ENCODE measurements at regions not wholly inside any gene's neighbourhood (a gene's known extent, or its start where the extent isn't known, plus 50 kb on each side); places are given as distances from the start of the nearest gene placed in this dataset.

DNA sequence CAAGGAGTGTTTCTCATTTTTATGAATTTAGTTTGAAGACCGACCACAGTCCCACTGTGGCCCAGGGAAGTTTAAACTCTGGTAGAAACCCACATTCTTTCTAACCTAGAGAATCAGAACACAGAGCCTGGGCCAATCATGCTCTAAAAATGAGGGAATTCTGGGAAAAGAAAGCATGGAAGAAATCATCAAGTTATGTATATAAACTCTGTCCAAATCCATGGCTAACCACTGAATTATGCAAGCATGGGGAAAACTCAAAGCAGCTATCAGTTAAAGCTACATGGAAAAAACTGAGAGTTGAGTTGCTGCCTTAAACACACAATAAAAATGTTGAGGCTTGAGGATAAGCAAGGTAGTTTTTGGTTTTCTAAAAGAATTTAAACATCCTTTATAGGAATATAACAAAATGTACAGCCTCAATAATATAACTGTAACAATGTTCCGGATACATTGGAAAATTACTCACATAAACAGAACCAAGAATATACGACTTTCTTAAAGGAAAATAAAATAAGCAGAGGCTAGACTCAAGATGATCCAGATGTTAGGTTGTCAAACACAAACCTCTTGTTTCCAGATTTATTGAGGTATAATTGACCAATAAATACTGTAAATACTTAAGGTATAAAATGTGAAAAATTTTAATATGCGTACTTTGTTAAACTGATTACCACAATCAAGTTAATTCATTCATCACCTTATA lies 311.2 kb upstream of the GNAI1 start:
- Histone ChIP-seq H3K4me1 (ENCODE audit: control insufficient read depth, insufficient read depth, low read length) (no peaks in the 10 kb centered on the region), H3K27me3 (ENCODE audit: control insufficient read depth in 1 of 2, insufficient read depth in 2 of 2, low read length in 2 of 2) (no peaks in the 10 kb centered on the region), H3K4me3 (ENCODE audit: low read length in 2 of 2) (no peak overlapping the region), H3K9me3 (ENCODE audit: control insufficient read depth in 2 of 2, low read length in 2 of 2) (no peaks in the 10 kb centered on the region), H3K27ac (ENCODE audit: low read length) (no peak overlapping the region), H3K36me3 (ENCODE audit: control insufficient read depth in 2 of 2, insufficient read depth in 2 of 2, low read length in 2 of 2) (no peaks in the 10 kb centered on the region), H3K9ac (ENCODE audit: low read length in 2 of 2) (no peak overlapping the region)

DNA sequence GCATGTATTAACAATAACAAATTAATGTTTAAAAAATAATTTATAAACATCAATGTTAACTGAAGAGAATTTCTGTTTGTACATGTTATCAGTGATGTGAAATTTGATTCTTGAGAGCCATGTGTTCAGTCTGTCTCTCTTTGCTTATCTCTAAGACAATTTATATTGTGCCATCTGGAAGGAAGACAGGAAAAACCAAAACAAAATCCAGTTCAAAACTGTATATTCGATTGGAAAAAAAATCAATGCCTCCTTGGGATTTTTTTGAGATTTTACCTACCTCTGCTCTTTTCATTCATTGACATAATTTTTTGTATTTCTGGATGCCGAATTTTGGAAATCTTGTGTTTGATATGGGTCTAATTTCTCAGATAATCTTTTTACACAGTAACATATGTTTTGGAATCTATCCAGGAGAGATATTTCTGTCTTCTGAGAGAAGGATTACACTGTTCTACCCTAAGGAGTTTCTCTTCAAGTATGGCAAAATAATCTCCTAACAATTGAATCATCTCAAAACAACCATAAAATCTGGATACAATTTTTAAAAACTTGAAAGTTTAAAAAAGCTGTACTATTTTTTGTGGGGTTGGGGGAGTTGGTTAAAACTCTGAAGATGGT lies 311.9 kb upstream of the GNAI1 start:
- Histone ChIP-seq H3K27me3 (ENCODE audit: control insufficient read depth in 1 of 2, insufficient read depth in 2 of 2, low read length in 2 of 2) (no peaks in the 10 kb centered on the region), H3K9me3 (ENCODE audit: control insufficient read depth in 2 of 2, low read length in 2 of 2) (no peaks in the 10 kb centered on the region), H3K4me3 (ENCODE audit: low read length in 2 of 2) (no peak overlapping the region), H3K36me3 (ENCODE audit: control insufficient read depth in 2 of 2, insufficient read depth in 2 of 2, low read length in 2 of 2) (no peaks in the 10 kb centered on the region), H3K27ac (ENCODE audit: low read length) (no peak overlapping the region), H3K9ac (ENCODE audit: low read length in 2 of 2) (no peak overlapping the region), H3K4me1 (ENCODE audit: control insufficient read depth, insufficient read depth, low read length) (no peaks in the 10 kb centered on the region)

DNA sequence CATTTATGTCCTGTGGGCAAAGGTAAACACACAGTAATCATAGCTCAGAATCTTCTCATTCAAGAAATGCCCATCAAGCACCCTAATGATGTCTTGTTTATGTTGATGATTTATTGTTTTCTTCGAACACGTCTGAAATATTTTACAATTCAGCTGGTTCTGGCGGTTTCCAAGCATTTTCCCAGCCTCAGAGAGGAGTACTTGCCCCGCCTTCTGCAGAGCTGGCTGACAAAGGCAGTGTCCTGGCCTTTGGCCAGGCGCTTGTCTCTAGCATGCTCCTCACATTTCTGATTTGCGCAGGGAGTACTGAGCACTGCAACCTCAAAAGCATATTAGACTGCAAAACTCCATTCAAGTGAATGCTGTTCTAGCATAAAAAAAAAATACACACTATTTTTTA lies 314.2 kb upstream of the GNAI1 start:
- H3K9ac ChIP-seq (ENCODE audit: low read length in 2 of 2), result no peak overlapping the region

DNA sequence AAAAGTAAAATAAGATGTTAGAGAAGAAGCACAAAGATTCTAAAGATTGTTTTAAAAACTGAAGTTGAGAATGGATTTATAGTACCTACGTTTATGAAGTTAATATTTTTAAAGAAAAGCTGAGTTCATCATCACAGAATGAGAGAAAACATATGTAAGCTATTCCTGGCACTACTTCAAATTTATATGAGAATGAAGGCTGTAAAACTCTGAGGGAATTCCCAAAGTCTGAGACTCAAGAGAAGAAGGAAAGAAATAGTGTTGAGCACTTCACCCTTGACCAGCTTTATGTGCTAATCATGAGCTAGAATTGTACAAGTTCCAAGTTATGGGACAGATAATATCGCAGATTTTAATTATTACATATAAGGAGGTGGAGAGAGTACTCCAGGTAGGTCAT lies 323.7 kb upstream of the GNAI1 start:
- H3K9ac ChIP-seq (ENCODE audit: low read length in 2 of 2), result no peak overlapping the region
- H3K27me3 ChIP-seq (ENCODE audit: control insufficient read depth in 1 of 2, insufficient read depth in 2 of 2, low read length in 2 of 2), result no peaks in the 10 kb centered on the region
- H3K36me3 ChIP-seq (ENCODE audit: control insufficient read depth in 2 of 2, insufficient read depth in 2 of 2, low read length in 2 of 2), result no peaks in the 10 kb centered on the region
- H3K4me3 ChIP-seq (ENCODE audit: low read length in 2 of 2), result no peak overlapping the region
- H3K9me3 ChIP-seq (ENCODE audit: control insufficient read depth in 2 of 2, low read length in 2 of 2), result no peaks in the 10 kb centered on the region
- no peaks in the 10 kb centered on the region for H3K4me1 ChIP-seq (ENCODE audit: control insufficient read depth, insufficient read depth, low read length)
- H3K27ac ChIP-seq (ENCODE audit: low read length), result no peak overlapping the region

More for the DNA sequence above, 314.2 kb upstream of the GNAI1 start:
- Histone ChIP-seq H3K9me3 (ENCODE audit: control insufficient read depth in 2 of 2, low read length in 2 of 2) (no peaks in the 10 kb centered on the region), H3K4me3 (ENCODE audit: low read length in 2 of 2) (no peak overlapping the region), H3K27me3 (ENCODE audit: control insufficient read depth in 1 of 2, insufficient read depth in 2 of 2, low read length in 2 of 2) (no peaks in the 10 kb centered on the region), H3K4me1 (ENCODE audit: control insufficient read depth, insufficient read depth, low read length) (no peaks in the 10 kb centered on the region), H3K27ac (ENCODE audit: low read length) (no peak overlapping the region), H3K36me3 (ENCODE audit: control insufficient read depth in 2 of 2, insufficient read depth in 2 of 2, low read length in 2 of 2) (no peaks in the 10 kb centered on the region)

DNA sequence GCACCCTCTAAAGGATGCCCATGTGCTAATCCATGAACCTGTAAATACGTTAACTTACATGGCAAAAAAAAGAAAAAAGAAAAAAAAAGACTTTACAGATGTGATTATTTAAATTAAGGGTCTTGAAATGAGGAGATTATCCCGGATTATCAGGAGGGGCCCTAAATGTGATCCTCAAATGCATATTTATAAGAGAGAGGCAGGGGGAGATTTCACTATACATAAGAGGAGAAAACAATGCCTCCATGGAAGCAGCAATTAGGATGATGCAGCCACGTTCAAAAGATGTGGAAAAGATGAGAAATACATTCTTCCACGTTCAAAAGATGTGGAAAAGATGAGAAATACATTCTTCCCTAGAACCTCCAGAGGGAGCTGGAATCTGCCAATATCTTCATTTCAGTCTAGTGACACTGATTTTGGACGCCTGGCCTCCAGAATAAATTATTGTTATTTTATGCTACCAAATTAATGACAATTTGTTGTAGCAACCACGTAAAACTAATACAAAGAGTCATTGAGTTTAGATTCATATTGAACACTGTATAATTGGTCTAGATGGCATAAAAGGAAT lies 328.4 kb upstream of the GNAI1 start:
- Histone ChIP-seq H3K36me3 (ENCODE audit: control insufficient read depth in 2 of 2, insufficient read depth in 2 of 2, low read length in 2 of 2) (no peaks in the 10 kb centered on the region), H3K4me1 (ENCODE audit: control insufficient read depth, insufficient read depth, low read length) (no peaks in the 10 kb centered on the region), H3K9me3 (ENCODE audit: control insufficient read depth in 2 of 2, low read length in 2 of 2) (no peaks in the 10 kb centered on the region), H3K27ac (ENCODE audit: low read length) (no peak overlapping the region), H3K4me3 (ENCODE audit: low read length in 2 of 2) (no peak overlapping the region), H3K27me3 (ENCODE audit: control insufficient read depth in 1 of 2, insufficient read depth in 2 of 2, low read length in 2 of 2) (no peaks in the 10 kb centered on the region), H3K9ac (ENCODE audit: low read length in 2 of 2) (no peak overlapping the region)

DNA sequence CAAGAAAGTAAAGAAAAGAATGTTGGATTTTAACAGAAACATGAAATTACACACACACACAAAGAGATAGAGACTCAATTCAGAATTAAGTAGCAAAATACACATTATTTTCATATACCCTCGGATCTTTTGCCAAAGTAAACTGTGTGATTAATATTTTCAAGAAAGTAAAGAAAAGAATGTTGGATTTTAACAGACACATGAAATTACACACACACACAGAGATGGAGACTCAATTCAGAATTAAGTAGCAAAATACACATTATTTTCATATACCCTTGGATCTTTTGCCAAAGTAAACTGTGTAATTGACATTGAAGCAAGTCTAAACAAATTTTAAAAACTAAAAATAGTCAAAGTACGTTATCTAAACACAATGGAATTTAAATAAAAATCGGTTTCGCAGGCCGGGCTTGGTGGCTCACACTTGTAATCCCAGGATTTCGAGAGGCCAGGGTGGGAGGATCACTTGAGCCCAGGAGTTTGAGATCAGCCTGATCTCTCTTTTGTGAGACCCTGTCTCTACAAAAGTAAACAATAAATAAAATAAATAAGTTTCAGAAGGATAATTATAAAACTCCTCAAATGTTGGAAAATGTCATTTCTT lies 337.3 kb upstream of the MAGI2 start:
- Histone ChIP-seq H3K9me3 (ENCODE audit: control insufficient read depth in 2 of 2, low read length in 2 of 2) (no peaks in the 10 kb centered on the region), H3K36me3 (ENCODE audit: control insufficient read depth in 2 of 2, insufficient read depth in 2 of 2, low read length in 2 of 2) (no peaks in the 10 kb centered on the region), H3K4me3 (ENCODE audit: low read length in 2 of 2) (no peak overlapping the region), H3K9ac (ENCODE audit: low read length in 2 of 2) (no peak overlapping the region), H3K4me1 (ENCODE audit: control insufficient read depth, insufficient read depth, low read length) (no peaks in the 10 kb centered on the region), H3K27me3 (ENCODE audit: control insufficient read depth in 1 of 2, insufficient read depth in 2 of 2, low read length in 2 of 2) (no peaks in the 10 kb centered on the region), H3K27ac (ENCODE audit: low read length) (no peak overlapping the region)

DNA sequence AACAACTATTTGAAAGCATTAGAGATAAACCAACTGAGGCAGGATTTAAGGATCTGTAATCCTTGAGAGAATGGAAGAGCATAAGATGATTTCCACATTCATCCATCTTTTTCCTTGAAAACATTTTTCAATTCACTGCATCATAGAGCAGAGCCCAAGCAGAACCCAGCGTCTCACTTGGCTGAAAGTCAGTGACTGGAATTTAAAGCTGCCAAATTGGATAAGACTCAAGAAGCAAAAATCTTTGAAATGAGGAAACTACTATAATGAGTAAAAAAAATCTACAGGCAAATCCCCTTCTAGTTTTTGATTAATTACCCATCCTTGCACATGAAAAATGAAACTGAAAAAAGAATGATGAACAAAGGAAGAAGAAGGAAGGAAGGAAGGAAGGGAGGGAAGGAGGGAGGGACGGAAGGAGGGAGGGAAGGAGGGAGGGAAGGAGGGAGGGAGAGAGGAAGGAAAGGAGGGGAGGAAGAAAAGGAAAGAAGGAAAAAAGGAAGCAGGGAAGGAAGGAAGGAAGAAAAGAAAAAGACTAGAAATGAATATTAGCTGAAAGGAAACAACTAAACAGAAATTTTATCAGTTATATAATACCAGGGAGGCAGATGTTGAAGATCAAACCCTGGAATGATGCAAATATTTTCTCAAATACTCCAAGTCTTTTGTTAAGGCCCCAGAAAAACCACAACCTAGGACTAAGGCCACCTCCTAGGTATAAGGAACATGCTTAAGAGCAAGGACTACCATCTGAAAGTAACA lies 336.3 kb upstream of the MAGI2 start:
- Histone ChIP-seq H3K4me3 (ENCODE audit: low read length in 2 of 2) (no peak overlapping the region), H3K27ac (ENCODE audit: low read length) (no peak overlapping the region), H3K9ac (ENCODE audit: low read length in 2 of 2) (no peak overlapping the region), H3K4me1 (ENCODE audit: control insufficient read depth, insufficient read depth, low read length) (no peaks in the 10 kb centered on the region), H3K9me3 (ENCODE audit: control insufficient read depth in 2 of 2, low read length in 2 of 2) (no peaks in the 10 kb centered on the region), H3K27me3 (ENCODE audit: control insufficient read depth in 1 of 2, insufficient read depth in 2 of 2, low read length in 2 of 2) (no peaks in the 10 kb centered on the region), H3K36me3 (ENCODE audit: control insufficient read depth in 2 of 2, insufficient read depth in 2 of 2, low read length in 2 of 2) (no peaks in the 10 kb centered on the region)

DNA sequence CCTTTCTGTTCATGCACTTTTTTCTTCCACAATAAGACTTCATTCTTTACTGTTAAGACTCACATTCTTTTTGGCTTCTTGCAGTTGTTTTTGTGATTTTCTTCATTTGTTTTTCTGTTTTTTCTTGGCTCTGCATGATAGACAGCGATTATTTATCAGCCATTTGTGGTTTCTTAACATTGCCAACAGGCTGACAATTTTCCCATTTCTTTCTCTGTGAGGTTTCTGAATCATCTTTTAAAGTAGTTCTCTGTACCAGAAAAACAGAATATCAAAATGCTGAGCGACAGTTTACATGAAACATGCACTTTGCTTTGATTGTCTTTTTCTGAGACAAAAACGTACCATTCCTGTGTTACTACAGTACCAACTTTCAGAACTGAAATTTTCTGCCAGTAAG lies 334.2 kb upstream of the MAGI2 start:
- H3K9ac ChIP-seq (ENCODE audit: low read length in 2 of 2), result no peak overlapping the region

DNA sequence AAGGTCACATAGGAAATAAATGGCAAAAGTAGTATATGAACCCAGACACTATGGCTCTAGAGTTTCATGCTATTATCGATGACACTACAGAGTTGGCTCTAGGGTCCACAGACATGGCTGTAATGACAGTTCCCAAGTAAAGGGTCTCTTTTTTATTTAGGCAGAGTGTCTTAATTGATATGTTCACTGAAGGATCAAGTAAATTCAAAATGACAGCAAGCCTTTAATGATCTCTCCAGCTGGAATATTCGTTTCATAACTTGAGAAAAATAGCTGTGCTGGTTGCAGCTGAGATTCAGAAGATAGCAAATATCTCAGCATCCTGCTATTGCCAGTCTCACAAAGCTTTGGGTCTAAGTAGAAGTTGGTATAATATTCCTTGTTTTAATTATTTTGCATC lies 333.6 kb upstream of the MAGI2 start:
- Histone ChIP-seq H3K9ac (ENCODE audit: low read length in 2 of 2) (no peak overlapping the region), H3K36me3 (ENCODE audit: control insufficient read depth in 2 of 2, insufficient read depth in 2 of 2, low read length in 2 of 2) (no peaks in the 10 kb centered on the region), H3K4me3 (ENCODE audit: low read length in 2 of 2) (no peak overlapping the region), H3K27me3 (ENCODE audit: control insufficient read depth in 1 of 2, insufficient read depth in 2 of 2, low read length in 2 of 2) (no peaks in the 10 kb centered on the region), H3K9me3 (ENCODE audit: control insufficient read depth in 2 of 2, low read length in 2 of 2) (no peaks in the 10 kb centered on the region), H3K4me1 (ENCODE audit: control insufficient read depth, insufficient read depth, low read length) (no peaks in the 10 kb centered on the region), H3K27ac (ENCODE audit: low read length) (no peak overlapping the region)

More for the DNA sequence above, 334.2 kb upstream of the MAGI2 start:
- no peaks in the 10 kb centered on the region for H3K36me3 ChIP-seq (ENCODE audit: control insufficient read depth in 2 of 2, insufficient read depth in 2 of 2, low read length in 2 of 2)
- no peak overlapping the region for H3K27ac ChIP-seq (ENCODE audit: low read length)
- no peaks in the 10 kb centered on the region for H3K9me3 ChIP-seq (ENCODE audit: control insufficient read depth in 2 of 2, low read length in 2 of 2)
- no peaks in the 10 kb centered on the region for H3K27me3 ChIP-seq (ENCODE audit: control insufficient read depth in 1 of 2, insufficient read depth in 2 of 2, low read length in 2 of 2)
- no peak overlapping the region for H3K4me3 ChIP-seq (ENCODE audit: low read length in 2 of 2)
- H3K4me1 ChIP-seq (ENCODE audit: control insufficient read depth, insufficient read depth, low read length), result no peaks in the 10 kb centered on the region

DNA sequence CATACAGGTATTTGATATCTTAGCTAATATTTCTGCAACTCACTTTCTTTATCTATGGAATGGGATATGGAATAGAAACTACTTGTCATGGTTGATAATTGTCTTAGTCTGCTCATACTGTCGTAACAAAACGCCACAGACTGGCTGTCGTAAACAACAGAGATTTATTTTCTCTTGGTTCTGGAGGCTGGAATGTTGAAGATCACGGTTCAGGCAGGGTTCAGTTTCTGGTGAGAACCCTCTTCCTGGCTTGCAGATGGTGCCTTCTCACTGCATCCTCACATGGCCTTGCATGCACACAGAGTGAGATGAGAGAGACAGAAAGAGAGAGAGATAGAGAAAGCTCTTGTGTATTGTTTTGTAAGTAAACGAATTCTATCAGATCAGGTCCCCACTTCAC lies 332.7 kb upstream of the MAGI2 start:
- no peak overlapping the region for H3K27ac ChIP-seq (ENCODE audit: low read length)
- H3K9me3 ChIP-seq (ENCODE audit: control insufficient read depth in 2 of 2, low read length in 2 of 2), result no peaks in the 10 kb centered on the region
- H3K4me1 ChIP-seq (ENCODE audit: control insufficient read depth, insufficient read depth, low read length), result no peaks in the 10 kb centered on the region
- H3K36me3 ChIP-seq (ENCODE audit: control insufficient read depth in 2 of 2, insufficient read depth in 2 of 2, low read length in 2 of 2), result no peaks in the 10 kb centered on the region
- H3K27me3 ChIP-seq (ENCODE audit: control insufficient read depth in 1 of 2, insufficient read depth in 2 of 2, low read length in 2 of 2), result no peaks in the 10 kb centered on the region
- H3K9ac ChIP-seq (ENCODE audit: low read length in 2 of 2), result no peak overlapping the region
- H3K4me3 ChIP-seq (ENCODE audit: low read length in 2 of 2), result no peak overlapping the region

Measured in stomach smooth muscle (tissue), 2 donors.